HG03135 (cell line): ENCODE measurements at regions not wholly inside any gene's neighbourhood (a gene's known extent, or its start where the extent isn't known, plus 50 kb on each side); places are given as distances from the start of the nearest gene placed in this dataset.
"Not testable (repeated sequence)": the region's sequence is repeated elsewhere in the genome, so short reads cannot be mapped to it uniquely, and the experiment has no call there.

Source experiments
- ATAC-seq: cut with Tn5 transposase; IDR thresholded peaks from one replicate; pipeline ENCODE4 v1.9.1; 2021; ENCODE audit warnings: mild to moderate bottlenecking, moderate library complexity; ENCODE audit not compliant: unreplicated experiment

GRCh38 chr5:67889870-67890269 lies 325.7 kb upstream of the PIK3R1 start:
- ATAC-seq, result not testable (repeated sequence)

GRCh38 chr5:67887748-67888161 lies 327.8 kb upstream of the PIK3R1 start:
- no peak for ATAC-seq

DNA sequence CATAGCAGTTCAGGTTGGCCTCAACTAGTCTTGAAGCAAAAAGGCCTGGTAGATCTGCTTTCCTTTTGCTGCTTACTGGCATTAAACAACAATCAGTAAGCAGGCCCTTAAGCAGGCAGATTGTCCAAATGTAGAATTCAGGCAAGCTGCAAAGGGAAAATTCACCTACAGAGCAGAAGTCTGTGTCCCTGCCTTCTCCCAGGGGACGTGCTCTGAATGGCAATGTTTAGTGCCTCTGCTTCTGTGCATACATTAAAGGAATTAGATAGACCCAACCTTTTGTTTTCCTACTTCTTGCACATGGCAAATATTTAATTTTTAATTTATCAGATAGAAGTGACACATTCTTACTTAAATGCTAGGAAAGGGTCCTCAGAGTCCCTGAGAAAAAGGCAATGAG lies 328.8 kb upstream of the PIK3R1 start:
- ATAC-seq, result no peak

- no peak for ATAC-seq
Measured at GRCh38 chr5:67880876-67881275, 334.7 kb upstream of the PIK3R1 start.

- ATAC-seq, result no peak
Measured at GRCh38 chr5:67880511-67880805, 335.1 kb upstream of the PIK3R1 start.

DNA sequence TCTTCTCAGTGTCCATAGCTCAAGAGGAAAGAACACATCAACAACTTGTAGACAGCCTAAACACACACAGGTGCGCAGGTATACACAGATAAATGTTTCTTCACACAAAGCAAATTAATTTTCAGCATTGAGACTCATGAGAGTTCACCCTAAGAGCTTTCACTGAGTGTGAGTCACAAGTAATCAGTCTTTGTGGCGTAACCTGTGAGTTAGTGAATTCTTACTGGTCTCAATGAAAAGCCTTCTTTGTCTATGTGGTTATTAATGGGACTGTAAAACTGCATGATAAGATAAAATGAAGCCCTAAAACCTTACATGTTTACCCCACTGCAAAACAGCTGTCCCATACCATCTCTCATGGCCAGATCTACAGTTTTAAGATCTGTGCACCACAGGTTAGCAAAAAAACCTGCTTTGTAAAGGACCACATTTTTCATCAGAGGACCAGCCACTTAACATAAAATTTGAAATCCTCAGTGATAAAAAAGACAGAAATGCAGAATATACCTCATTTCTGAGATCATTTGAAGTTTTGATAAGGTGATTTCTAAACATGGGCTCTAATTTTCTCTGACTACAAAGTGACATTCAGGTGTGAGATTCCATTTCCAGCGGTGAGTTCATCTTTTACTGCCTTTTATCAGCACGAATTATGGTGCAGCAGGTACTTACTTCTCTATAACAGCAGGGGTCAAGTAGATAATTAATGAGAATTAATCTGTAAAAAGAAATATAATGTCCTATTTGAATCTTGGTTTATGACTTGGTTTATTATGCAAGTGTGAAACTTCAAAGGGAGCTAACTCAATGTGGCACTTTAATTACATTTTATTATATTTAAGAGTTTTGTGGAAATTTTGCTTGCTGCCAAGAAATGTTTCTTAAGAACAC lies 335.7 kb upstream of the PIK3R1 start:
- ATAC-seq, result no peak

GRCh38 chr5:67878933-67879332 lies 336.6 kb upstream of the PIK3R1 start:
- ATAC-seq, result no peak

GRCh38 chr5:67876371-67876770 lies 339.2 kb upstream of the PIK3R1 start:
- no peak for ATAC-seq

DNA sequence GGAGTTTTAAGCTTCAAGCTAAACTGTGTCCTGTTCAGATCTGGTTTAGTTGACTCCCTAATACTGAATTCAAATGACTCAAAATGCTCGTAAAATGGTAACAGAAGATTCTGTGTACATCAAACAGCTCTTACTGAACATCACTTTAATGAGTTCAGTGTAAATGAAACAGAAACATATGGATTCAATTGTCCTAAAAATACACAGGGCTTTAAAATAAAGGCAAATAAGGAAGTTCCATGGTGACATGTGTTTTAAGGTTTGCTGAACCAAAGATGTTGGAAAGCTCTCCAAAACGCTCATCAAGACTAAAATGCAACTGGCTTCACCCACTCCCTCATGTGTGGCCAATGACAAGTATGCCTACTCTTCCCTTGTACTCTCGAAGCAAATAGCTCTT lies 340.0 kb upstream of the PIK3R1 start:
- ATAC-seq, result no peak

- ATAC-seq, result no peak
Measured at GRCh38 chr5:67873935-67874334, 341.6 kb upstream of the PIK3R1 start.

- no peak for ATAC-seq
Measured at GRCh38 chr5:67870662-67871061, 344.9 kb upstream of the PIK3R1 start.

DNA sequence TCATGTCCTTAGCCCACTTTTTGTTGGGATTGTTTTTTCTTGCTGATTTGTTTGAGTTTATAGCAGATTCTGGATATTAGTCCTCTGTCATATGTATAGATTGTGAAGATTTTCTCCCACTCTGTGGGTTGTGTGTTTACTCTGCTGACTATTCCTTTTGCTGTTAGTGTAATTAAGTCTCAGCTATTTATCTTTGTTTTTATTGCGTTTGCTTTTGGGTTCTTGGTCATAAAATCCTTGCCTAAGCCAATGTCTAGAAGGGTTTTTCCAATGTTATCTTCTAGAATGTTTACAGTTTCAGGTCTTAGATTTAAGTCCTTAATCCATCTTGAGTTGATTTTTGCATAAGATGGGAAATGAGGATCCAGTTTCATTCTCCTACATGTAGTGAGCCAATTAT lies 351.2 kb upstream of the PIK3R1 start:
- not testable (repeated sequence) for ATAC-seq

DNA sequence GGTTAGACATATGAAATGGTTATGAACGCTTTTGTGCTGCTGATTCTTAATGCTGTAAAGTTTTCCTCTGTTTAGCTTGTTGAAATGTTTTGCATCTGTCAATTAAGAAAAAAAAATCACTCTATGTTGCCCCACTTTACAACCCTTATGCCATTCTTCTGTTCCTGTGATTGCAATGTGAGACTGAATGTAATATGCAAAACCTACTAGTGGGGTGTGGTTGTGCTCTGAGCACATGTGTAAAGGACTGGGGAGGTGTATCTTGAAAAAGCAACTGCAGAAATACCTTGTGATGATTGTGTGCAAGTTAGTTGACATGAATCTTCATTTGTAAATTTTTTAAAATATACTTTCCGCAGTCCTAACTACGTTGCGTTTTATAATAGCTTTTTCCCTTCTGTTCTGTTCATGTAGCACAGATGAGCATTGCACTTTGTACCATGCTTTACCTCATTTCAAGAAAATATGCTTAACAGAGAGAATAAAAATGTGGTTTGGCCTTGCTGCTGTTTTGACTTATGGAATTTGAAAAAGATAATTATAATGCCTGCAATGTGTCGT lies 357.0 kb upstream of the PIK3R1 start:
- no peak for ATAC-seq

DNA sequence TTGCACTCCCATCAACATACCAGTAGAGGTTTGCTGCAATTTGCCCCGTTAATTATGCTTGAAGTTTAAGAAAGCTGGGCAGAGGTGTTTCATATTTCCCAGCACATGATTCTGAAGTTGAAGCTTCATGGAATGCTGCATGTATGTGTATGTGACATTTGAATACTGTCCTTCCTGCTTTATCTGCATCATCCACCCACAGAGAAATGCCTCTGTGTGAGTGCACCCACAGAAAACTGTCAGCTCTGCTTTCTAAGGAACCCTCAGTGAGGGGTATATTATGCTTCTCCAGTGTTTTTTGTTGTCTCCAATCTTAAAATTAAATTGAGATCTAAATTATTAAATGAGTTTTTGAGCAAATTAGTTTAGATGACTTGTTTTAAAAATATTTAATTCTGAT lies 358.1 kb upstream of the PIK3R1 start:
- ATAC-seq, result no peak

DNA sequence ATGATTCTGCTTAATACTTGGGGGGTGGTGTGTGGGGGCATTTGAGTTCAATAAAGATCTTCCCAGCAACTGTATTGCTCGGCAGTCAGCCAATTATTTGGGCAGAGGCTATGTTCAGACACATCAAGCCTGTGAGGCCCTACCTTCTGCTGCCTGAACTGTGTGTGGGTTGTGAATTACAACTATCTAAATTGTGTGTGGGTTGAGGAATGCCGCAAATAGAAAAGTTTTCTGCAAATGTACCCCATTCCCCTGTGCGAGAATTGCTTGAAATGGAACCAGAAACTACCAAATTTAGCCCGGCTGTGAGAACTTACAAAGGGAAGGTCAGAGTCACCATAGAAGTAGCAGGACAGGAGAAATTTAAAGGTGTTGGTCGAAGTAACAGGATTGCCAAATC lies 360.0 kb upstream of the PIK3R1 start:
- ATAC-seq, result no peak

- not testable (repeated sequence) for ATAC-seq
Measured at GRCh38 chr5:67850906-67851305, 364.6 kb upstream of the PIK3R1 start.

GRCh38 chr5:67844924-67845323 lies 370.6 kb upstream of the PIK3R1 start:
- ATAC-seq, result no peak

- ATAC-seq, result no peak
Measured at GRCh38 chr5:67842806-67843205, 372.8 kb upstream of the PIK3R1 start.

- not testable (repeated sequence) for ATAC-seq
Measured at GRCh38 chr5:67837225-67837624, 378.3 kb upstream of the PIK3R1 start.

DNA sequence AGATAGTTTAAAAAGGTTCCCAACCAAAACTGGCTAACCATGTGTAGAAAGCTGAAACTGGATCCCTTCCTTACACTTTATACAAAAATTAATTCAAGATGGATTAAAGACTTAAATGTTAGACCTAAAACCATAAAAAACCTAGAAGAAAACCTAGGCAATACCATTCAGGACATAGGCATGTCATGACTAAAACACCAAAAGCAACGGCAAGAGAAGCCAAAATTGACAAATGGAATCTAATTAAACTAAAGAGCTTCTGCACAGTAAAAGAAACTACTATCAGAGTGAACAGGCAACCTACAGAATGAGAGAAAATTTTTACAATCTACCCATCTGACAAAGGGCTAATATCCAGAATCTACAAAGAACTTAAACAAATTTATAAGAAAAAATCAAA lies 379.1 kb upstream of the PIK3R1 start:
- ATAC-seq, result not testable (repeated sequence)

GRCh38 chr5:67831048-67831447 lies 384.5 kb upstream of the PIK3R1 start:
- no peak for ATAC-seq

GRCh38 chr5:67827541-67827940 lies 388.0 kb upstream of the PIK3R1 start:
- ATAC-seq, result no peak

DNA sequence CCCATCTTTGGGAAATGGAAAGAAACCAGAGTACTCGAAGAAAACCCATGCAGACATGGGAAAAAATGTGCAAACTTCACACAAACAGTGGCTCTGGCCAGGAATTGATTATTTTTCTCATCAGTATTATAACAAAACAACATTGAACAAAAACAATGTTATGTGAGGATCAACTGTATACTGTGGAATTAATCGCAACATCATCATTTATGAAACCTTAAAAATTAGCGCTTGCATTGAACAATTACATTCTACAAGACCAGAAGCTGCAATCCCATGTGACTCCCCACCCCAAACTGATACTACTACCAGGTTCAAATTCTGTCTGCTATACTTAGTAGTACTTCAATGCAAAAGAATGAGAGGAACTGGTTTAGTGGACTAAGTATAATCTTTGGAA lies 390.7 kb upstream of the PIK3R1 start:
- no peak for ATAC-seq
